GM23338 (cell line): ENCODE measurements at regions not wholly inside any gene's neighbourhood (a gene's known extent, or its start where the extent isn't known, plus 50 kb on each side); places are given as distances from the start of the nearest gene placed in this dataset.
A peak's percentile ranks its signal among the peaks of the same experiment; 100 is the strongest.

Source experiments
- ATAC-seq: fragments of 200-7000 bp; cut with Tn5 transposase; 3 replicates; pipeline ENCODE4 v1.9.1; 2020
- DNase-seq: peaks from one replicate; pipeline ENCODE4 v3.0.0-alpha.2; 2015; ENCODE audit warnings: low spot score
- H2AFZ ChIP-seq: fragments of 200-600 bp; sonication (generic); 2 replicates; pipeline ENCODE4 v1.8.0; 2016; ENCODE audit warnings: antibody characterized with exemption, mild to moderate bottlenecking, moderate library complexity
- H3F3A ChIP-seq: fragments of 200-600 bp; sonication (generic); replicated peaks from 2 replicates; pipeline ENCODE4 v1.8.0; 2017; ENCODE audit warnings: antibody characterized with exemption, mixed run types, low read depth
- H3K27ac ChIP-seq: fragments of 200-600 bp; sonication (generic); 2 replicates; pipeline ENCODE4 v1.6.1; 2016; ENCODE audit warnings: low read depth
- H3K27me3 ChIP-seq: fragments of 200-600 bp; sonication (generic); 2 replicates; pipeline ENCODE4 v1.8.0; 2016; ENCODE audit warnings: mild to moderate bottlenecking, mixed run types, moderate library complexity; ENCODE audit not compliant: insufficient read depth
- H3K36me3 ChIP-seq: fragments of 200-600 bp; sonication (generic); 2 replicates; pipeline ENCODE4 v1.8.0; 2016; ENCODE audit warnings: mild to moderate bottlenecking; ENCODE audit not compliant: insufficient read depth
- H3K4me1 ChIP-seq: fragments of 200-600 bp; sonication (generic); 2 replicates; pipeline ENCODE4 v1.8.0; 2016; ENCODE audit warnings: mild to moderate bottlenecking, moderate library complexity; ENCODE audit not compliant: insufficient read depth
- H3K4me2 ChIP-seq: fragments of 200-600 bp; sonication (generic); 2 replicates; pipeline ENCODE4 v1.7.1; 2017; ENCODE audit warnings: mixed run types
- H3K4me3 ChIP-seq: fragments of 200-600 bp; sonication (generic); 2 replicates; pipeline ENCODE4 v1.6.1; 2016; ENCODE audit warnings: mixed run types
- H3K79me2 ChIP-seq: fragments of 200-600 bp; sonication (generic); replicated peaks from 2 replicates; pipeline ENCODE4 v1.8.0; 2017; ENCODE audit warnings: mild to moderate bottlenecking; ENCODE audit not compliant: insufficient read depth
- H3K9me2 ChIP-seq: fragments of 200-600 bp; sonication (generic); 2 replicates; pipeline ENCODE4 v1.8.0; 2017; ENCODE audit not compliant: insufficient read depth
- H4K20me1 ChIP-seq: fragments of 200-600 bp; sonication (generic); replicated peaks from 2 replicates; pipeline ENCODE4 v1.8.0; 2017; ENCODE audit warnings: mild to moderate bottlenecking; ENCODE audit not compliant: insufficient read depth
- H3K27ac Mint-ChIP-seq: 2 replicates; pipeline ENCODE4 v1.8.0; 2020; ENCODE audit warnings: inconsistent platforms, mild to moderate bottlenecking, moderate library complexity, mixed read lengths
- H3K27me3 Mint-ChIP-seq: 3 replicates; pipeline ENCODE4 v1.8.0; 2022; ENCODE audit warnings: low read depth, mild to moderate bottlenecking, moderate library complexity, mixed read lengths, inconsistent platforms; ENCODE audit not compliant: insufficient read depth, poor library complexity
- H3K36me3 Mint-ChIP-seq: 3 replicates; pipeline ENCODE4 v1.8.0; 2021; ENCODE audit warnings: low read depth, mild to moderate bottlenecking, inconsistent platforms, moderate library complexity, mixed read lengths
- H3K4me1 Mint-ChIP-seq: 3 replicates; pipeline ENCODE4 v1.8.0; 2020; ENCODE audit warnings: mild to moderate bottlenecking, inconsistent platforms, mixed read lengths
- H3K4me3 Mint-ChIP-seq: 3 replicates; pipeline ENCODE4 v1.8.0; 2021; ENCODE audit warnings: moderate library complexity, mild to moderate bottlenecking, inconsistent platforms, mixed read lengths
- H3K9me3 Mint-ChIP-seq: 3 replicates; pipeline ENCODE4 v1.8.0; 2020; ENCODE audit warnings: moderate library complexity, mild to moderate bottlenecking, inconsistent platforms, mixed read lengths
- CREB1 ChIP-seq: fragments of 250-450 bp; sonication (Bioruptor Pico); IDR thresholded peaks from 2 replicates; pipeline ENCODE4 v1.5.0; 2020; ENCODE audit warnings: low read depth, mild to moderate bottlenecking, moderate library complexity
- EZH2 ChIP-seq: fragments of 200-600 bp; sonication (generic); IDR thresholded peaks from one replicate; pipeline ENCODE4 v1.8.0; 2017; ENCODE audit warnings: antibody characterized with exemption, mild to moderate bottlenecking, low read depth; ENCODE audit not compliant: unreplicated experiment
- EZH2phosphoT487 ChIP-seq: fragments of 200-600 bp; sonication (generic); IDR thresholded peaks from one replicate; pipeline ENCODE4 v1.8.1; 2018; ENCODE audit warnings: antibody characterized with exemption; ENCODE audit not compliant: unreplicated experiment
- JUNB ChIP-seq: IDR thresholded peaks from one replicate; pipeline ENCODE4 v1.6.1; 2016; ENCODE audit warnings: antibody characterized with exemption; ENCODE audit not compliant: unreplicated experiment
- POLR2AphosphoS5 ChIP-seq: IDR thresholded peaks from 2 replicates; pipeline ENCODE4 v1.6.1; 2016; ENCODE audit warnings: antibody characterized with exemption, low read depth
- STAT1 ChIP-seq: IDR thresholded peaks from one replicate; pipeline ENCODE4 v1.6.1; 2016; ENCODE audit warnings: antibody characterized with exemption; ENCODE audit not compliant: unreplicated experiment
- ZNF114 ChIP-seq: fragments of 250-450 bp; sonication (Bioruptor Pico); IDR thresholded peaks from 2 replicates; pipeline ENCODE4 v1.5.0; 2020; ENCODE audit warnings: mild to moderate bottlenecking, moderate library complexity
- ZNF331 ChIP-seq: fragments of 250-450 bp; sonication (Bioruptor Pico); IDR thresholded peaks from 2 replicates; pipeline ENCODE4 v1.5.0; 2020; ENCODE audit warnings: low read depth, mild to moderate bottlenecking, moderate library complexity
- TF ChIP-seq, protein P1 (sequence below), 2 experiments: fragments of 200-600 bp in 1 of 2; sonication (generic) in 1 of 2; conservative IDR thresholded peaks; 2 replicates each; pipeline versions ENCODE4 v1.5.1 to v1.6.1; 2016 to 2017; ENCODE audit warnings: antibody characterized with exemption in 2 of 2, low read depth in 2 of 2, mild to moderate bottlenecking in 2 of 2, moderate library complexity in 1 of 2
- TF ChIP-seq, protein P2 (sequence below): IDR thresholded peaks from 2 replicates; pipeline ENCODE4 v1.6.1; 2016; ENCODE audit warnings: antibody characterized with exemption
- TF ChIP-seq, protein P3 (sequence below): IDR thresholded peaks from one replicate; pipeline ENCODE4 v1.6.1; 2018; ENCODE audit warnings: antibody characterized with exemption; ENCODE audit not compliant: unreplicated experiment

DNA sequence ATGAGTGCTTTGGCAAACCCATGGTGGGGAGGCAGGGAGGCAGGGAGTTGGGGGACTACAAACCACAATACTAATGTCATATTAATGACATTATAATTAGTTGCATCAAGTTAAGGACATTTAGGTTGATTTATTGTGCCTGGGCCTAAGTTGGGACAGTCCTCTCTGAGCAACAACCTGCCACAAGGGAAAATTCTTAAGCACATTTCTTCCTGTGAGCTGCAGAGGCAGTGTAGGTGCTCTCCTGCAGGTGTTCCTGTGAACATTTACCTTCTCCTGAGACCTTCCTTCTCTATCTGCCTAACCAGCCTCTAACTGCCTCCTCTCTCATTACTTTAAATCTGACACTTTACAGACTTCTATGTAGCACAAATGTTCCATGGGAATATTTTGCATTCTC is 1830.0 kb upstream of the AGA start:
- peak; percentile 73 for ATAC-seq
- Histone ChIP-seq H3K9me2 (no peaks in the 10 kb centered on the region), H3K79me2 (no peaks in the 10 kb centered on the region), H3F3A (no peaks in the 10 kb centered on the region), H3K4me3 (no peak overlapping the region), H3K27me3 (no peaks in the 10 kb centered on the region), H3K4me2 (no peak overlapping the region), H2AFZ (no peak overlapping the region), H3K4me1 (no peaks in the 10 kb centered on the region; the same call in 1 of the 2 replicates), H3K27ac (no peak overlapping the region), H3K36me3 (no peaks in the 10 kb centered on the region), H4K20me1 (no peaks in the 10 kb centered on the region)
- TF ChIP-seq EZH2 (no peak), POLR2AphosphoS5 (no peak), STAT1 (no peak), JUNB (no peak), ZNF114 (CRISPR knock-in tag) (no peak), CREB1 (no peak)
- TF ChIP-seq, protein P1, sequence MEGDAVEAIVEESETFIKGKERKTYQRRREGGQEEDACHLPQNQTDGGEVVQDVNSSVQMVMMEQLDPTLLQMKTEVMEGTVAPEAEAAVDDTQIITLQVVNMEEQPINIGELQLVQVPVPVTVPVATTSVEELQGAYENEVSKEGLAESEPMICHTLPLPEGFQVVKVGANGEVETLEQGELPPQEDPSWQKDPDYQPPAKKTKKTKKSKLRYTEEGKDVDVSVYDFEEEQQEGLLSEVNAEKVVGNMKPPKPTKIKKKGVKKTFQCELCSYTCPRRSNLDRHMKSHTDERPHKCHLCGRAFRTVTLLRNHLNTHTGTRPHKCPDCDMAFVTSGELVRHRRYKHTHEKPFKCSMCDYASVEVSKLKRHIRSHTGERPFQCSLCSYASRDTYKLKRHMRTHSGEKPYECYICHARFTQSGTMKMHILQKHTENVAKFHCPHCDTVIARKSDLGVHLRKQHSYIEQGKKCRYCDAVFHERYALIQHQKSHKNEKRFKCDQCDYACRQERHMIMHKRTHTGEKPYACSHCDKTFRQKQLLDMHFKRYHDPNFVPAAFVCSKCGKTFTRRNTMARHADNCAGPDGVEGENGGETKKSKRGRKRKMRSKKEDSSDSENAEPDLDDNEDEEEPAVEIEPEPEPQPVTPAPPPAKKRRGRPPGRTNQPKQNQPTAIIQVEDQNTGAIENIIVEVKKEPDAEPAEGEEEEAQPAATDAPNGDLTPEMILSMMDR (conservative IDR thresholded peaks at IDR 0.05; ENCODE audit: low read depth in 2 of 2), result no peak
- TF ChIP-seq, protein P2, sequence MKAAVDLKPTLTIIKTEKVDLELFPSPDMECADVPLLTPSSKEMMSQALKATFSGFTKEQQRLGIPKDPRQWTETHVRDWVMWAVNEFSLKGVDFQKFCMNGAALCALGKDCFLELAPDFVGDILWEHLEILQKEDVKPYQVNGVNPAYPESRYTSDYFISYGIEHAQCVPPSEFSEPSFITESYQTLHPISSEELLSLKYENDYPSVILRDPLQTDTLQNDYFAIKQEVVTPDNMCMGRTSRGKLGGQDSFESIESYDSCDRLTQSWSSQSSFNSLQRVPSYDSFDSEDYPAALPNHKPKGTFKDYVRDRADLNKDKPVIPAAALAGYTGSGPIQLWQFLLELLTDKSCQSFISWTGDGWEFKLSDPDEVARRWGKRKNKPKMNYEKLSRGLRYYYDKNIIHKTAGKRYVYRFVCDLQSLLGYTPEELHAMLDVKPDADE, result no peak
- Mint-ChIP-seq H3K27ac (no peak overlapping the region), H3K27me3 (peaks cover 6% of the 10 kb centered on the region), H3K9me3 (no peaks in the 10 kb centered on the region; the same call in 2 of the 3 replicates), H3K4me3 (no peak overlapping the region), H3K36me3 (no peaks in the 10 kb centered on the region), H3K4me1 (peaks cover 12% of the 10 kb centered on the region)
- DNase-seq, result peak; percentile 45

DNA sequence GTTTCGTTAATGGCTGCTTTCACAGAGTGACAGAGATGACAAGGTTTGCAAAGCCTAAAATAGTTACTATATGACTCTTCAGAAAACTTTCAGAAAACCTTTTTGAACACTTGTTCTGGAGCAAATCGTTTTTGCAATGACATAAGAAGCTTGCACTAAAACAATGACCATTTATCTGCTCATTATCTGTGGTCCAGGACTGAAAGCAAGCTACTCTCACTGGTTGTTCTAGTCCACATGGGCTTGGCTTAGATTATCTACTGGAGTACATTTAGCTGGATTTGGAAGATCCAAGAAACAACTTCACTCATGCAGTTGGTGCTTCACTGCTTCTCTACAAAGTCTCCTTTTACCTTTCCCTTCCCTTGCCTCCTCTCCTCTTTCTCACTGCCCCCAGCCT is 1836.4 kb upstream of the AGA start:
- Histone ChIP-seq H3K4me2 (no peak overlapping the region), H3K4me1 (peaks cover 4% of the 10 kb centered on the region; the same call in 1 of the 2 replicates), H4K20me1 (no peaks in the 10 kb centered on the region), H3K9me2 (no peaks in the 10 kb centered on the region), H3K79me2 (no peaks in the 10 kb centered on the region), H3K27me3 (no peaks in the 10 kb centered on the region), H3K27ac (no peak overlapping the region), H3K36me3 (no peaks in the 10 kb centered on the region), H3K4me3 (no peak overlapping the region), H3F3A (no peaks in the 10 kb centered on the region), H2AFZ (no peak overlapping the region)
- ATAC-seq, result no peak
- no peak overlapping the region for H3K4me3 Mint-ChIP-seq
- no peak for DNase-seq
- peaks cover 18% of the 10 kb centered on the region for H3K4me1 Mint-ChIP-seq
- H3K27ac Mint-ChIP-seq, result no peak overlapping the region
- H3K36me3 Mint-ChIP-seq, result no peaks in the 10 kb centered on the region
- H3K9me3 Mint-ChIP-seq, result no peaks in the 10 kb centered on the region
- H3K27me3 Mint-ChIP-seq, result peaks cover 3% of the 10 kb centered on the region
- TF ChIP-seq JUNB (no peak), CREB1 (no peak), EZH2 (no peak), ZNF331 (CRISPR knock-in tag) (no peak), EZH2phosphoT487 (no peak), STAT1 (no peak), ZNF114 (CRISPR knock-in tag) (no peak)
- TF ChIP-seq, protein P1 (conservative IDR thresholded peaks at IDR 0.05; ENCODE audit: low read depth in 2 of 2), result no peak
- TF ChIP-seq, protein P3, sequence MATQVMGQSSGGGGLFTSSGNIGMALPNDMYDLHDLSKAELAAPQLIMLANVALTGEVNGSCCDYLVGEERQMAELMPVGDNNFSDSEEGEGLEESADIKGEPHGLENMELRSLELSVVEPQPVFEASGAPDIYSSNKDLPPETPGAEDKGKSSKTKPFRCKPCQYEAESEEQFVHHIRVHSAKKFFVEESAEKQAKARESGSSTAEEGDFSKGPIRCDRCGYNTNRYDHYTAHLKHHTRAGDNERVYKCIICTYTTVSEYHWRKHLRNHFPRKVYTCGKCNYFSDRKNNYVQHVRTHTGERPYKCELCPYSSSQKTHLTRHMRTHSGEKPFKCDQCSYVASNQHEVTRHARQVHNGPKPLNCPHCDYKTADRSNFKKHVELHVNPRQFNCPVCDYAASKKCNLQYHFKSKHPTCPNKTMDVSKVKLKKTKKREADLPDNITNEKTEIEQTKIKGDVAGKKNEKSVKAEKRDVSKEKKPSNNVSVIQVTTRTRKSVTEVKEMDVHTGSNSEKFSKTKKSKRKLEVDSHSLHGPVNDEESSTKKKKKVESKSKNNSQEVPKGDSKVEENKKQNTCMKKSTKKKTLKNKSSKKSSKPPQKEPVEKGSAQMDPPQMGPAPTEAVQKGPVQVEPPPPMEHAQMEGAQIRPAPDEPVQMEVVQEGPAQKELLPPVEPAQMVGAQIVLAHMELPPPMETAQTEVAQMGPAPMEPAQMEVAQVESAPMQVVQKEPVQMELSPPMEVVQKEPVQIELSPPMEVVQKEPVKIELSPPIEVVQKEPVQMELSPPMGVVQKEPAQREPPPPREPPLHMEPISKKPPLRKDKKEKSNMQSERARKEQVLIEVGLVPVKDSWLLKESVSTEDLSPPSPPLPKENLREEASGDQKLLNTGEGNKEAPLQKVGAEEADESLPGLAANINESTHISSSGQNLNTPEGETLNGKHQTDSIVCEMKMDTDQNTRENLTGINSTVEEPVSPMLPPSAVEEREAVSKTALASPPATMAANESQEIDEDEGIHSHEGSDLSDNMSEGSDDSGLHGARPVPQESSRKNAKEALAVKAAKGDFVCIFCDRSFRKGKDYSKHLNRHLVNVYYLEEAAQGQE, result no peak
